Hypothalamus (tissue), 51 donors: ENCODE measurements at regions not wholly inside any gene's neighbourhood (a gene's known extent, or its start where the extent isn't known, plus 50 kb on each side); places are given as distances from the start of the nearest gene placed in this dataset.

ENCODE experiments used
- DNase-seq, 51 donors: peaks; one replicate each; lab custom pipeline; 2025; lab: John Stamatoyannopoulos, UW

DNA sequence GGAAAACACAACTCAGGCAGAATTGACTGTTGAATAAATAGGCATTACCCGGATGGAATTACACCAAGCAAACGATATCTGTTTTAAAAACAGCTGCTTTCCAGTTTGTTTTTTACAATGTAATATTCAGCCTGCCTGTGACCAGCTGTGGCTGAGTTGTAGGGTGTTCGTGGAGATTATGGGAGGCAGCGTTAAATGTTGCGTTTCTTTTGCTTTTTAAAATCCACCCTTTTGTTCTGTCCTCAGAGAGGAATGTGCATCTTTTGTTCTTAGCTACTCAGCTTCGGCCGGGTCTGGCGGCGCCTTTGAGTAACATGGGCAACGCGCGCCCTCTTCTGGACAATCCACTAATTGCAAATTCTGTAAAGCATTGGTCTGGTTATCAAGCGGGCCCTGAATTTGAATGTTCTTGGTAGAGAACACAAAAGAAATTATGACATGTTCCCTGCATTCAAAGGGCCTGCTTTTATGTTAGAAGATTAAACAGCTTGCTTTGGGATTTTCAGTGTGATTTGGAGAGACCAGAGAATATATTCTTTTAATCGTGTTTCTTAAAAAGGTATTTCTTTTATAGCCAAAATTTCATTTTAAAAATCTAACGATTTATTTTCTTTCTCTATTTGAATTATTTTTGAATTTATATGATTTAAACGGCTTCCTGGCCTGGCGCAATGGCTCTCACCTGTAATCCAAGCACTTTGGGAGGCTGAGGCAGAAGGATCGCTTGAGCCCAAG is 76.3 kb upstream of the TRIM2 start:
- peak in 49 of 51 donors; percentile 7 to 96 (median 74) for DNase-seq

DNA sequence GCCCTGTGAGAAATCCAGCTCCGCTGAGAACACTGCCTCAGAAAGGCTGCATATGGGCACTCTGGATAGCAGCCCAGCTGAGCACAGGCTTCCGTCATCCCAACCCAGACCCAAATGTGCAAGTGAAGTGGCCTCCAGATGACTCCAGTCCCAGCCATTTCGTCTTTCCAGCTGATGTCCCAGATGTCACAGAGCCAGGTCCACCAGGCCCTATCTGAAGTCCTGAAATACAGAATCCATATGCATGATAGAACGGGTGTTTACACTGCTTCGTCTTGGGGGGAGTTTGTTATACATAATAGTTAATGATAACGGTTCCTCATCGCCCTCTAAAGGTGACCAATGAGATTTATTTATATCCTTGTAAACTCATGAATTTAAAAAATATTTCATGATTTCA is 72.6 kb upstream of the TRIM2 start:
- peak in 31 of 51 donors; percentile 4 to 76 (median 37) for DNase-seq

DNA sequence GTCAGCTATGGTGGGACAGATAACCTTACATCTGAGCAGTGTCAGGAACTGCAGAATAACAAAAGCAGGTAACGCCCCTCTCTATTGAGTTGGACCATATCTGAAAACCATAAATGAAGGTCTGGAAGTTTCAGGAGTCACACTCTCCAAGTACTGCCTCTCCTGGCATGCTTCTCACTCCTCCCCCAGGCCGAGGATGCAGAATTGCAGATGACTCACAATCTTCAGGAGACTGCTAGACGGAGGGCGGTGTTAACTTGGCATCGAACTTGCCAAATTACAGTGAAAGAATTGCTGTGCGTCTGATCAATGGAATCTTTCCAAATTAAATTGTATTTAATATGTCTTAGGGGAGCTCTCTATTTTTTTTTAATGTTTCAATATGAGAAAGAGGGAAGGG is 67.1 kb upstream of the TRIM2 start:
- DNase-seq = peak in 4 of 51 donors; percentile 6 to 38 (median 19)

GRCh38 chr4:153137677-153138630 is 66.3 kb upstream of the TRIM2 start:
- peak in 2 of 51 donors; percentile 37 to 46 for DNase-seq

GRCh38 chr4:153138736-153139135 is 65.5 kb upstream of the TRIM2 start:
- DNase-seq = peak in 24 of 51 donors; percentile 6 to 84 (median 32)

DNA sequence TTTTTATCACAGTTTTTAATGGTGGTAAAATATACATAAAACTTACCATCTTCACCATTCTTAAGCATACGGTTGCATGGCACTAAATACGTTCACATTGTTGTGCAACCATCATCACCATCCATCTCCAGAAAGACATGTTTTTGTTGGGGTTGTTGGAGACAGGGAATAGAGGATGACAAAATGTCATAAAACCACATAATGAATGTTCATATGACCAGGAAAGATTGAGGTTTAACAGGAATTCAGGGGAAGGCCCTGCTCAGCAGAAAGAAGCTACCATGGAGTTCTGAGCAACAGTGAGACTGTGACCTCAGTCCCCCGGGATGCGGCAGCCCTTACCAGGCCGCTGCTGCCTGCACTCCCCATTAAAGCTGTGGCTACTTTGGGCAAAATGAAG is 63.9 kb upstream of the TRIM2 start:
- DNase-seq = no peak

- DNase-seq = no peak
These were observed 63.0 kb upstream of the TRIM2 start for GRCh38 chr4:153141238-153141637.

- DNase-seq = peak in 49 of 51 donors; percentile 5 to 88 (median 53)
These were observed 61.4 kb upstream of the TRIM2 start for GRCh38 chr4:153142700-153143438.

- peak in 2 of 51 donors; percentile 30 to 47 for DNase-seq
These were observed 60.5 kb upstream of the TRIM2 start for GRCh38 chr4:153143527-153144348.

DNA sequence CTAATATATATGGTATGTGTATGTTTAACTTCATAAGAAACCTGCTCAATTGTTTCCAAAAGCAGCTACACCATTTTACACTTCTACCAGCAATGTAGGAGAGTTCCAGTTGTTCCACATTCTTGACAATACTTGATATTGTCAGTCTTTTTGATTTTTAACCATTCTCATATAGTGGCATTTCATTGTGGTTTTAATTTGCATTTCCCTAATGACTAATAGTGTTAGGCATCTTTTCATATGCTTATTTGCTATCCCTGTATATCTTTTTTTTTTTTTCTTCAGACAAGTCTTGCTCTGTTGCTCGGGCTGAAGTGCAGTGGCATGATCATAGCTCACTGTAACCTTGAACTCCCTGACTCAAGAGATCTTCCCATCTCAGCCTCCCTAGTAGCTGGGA is 58.2 kb upstream of the TRIM2 start:
- no peak for DNase-seq

- DNase-seq = no peak
These were observed 57.3 kb upstream of the TRIM2 start for GRCh38 chr4:153146961-153147360.

- no peak for DNase-seq
These were observed 55.5 kb upstream of the TRIM2 start for GRCh38 chr4:153148791-153149190.

- DNase-seq = peak in 44 of 51 donors; percentile 2 to 82 (median 58)
These were observed 52.4 kb upstream of the TRIM2 start for GRCh38 chr4:153151535-153152455.

DNA sequence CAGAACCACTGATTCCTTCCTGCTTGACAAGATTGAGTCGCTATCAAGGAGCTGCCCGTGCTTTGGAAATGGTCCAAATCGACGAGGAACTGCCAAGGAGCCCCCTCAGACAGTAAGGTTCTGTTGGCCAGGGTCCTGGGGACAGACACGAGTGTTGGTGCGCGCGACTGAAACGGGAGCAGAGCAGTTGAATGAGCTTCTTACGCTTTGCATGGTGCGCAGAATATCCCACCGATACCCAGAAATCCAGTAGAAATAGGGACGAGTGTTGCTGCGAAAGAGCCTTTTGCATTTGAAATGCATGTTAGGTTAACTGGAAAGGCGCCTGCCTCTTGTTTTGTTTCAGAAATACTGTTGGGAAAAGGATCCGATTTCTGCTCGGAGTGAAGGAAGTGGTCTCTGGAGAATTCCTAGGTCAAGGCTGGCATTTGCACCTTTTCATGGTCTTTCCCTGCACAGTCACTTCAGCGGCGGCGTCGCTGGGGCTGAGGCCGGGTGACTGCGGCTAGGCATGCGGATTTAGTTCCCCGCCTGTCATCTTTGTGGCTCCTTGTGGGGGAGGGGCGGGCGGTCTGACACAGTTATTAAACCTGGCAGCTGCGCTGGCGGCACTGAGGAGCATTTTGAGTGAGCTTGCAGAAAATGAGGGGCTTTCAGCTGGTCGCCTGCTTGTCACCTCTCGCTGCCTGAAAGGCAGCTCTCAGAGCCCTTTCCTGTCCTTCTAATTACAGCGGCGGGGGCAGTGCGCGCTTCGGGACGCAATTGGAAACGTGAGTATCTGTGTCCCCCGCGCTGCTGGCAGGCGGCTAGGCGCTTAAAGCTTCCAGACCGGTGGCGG is 51.5 kb upstream of the TRIM2 start:
- DNase-seq = peak in 41 of 51 donors; percentile 11 to 84 (median 61)

DNA sequence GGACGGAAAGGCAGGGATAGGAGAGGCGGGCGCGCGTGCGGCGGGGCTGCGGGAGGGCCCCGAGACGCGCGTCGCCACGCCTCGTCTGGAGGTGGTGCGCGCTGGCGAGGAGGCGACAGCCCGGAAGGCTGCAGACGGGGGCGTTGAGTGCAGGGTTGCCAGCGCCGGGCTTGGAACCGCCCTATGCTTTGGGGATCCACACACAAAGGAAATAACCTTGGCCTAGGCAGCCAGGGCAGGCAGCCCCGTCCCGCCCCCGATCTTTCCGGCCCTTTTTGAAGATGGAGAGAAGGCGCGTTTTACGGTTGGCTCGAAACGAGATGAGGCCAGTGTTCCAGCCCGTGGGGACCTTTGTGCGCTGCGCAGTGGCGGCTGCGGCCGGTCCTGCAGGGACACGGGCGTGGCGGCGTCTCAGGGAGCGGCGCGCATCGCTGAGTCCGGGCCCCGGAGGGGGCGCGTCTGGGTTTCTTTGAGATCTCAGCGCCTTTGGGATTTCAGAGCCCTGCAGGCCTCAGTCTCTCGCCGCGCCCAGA is 50.8 kb upstream of the TRIM2 start:
- peak in 44 of 51 donors; percentile 11 to 84 (median 62) for DNase-seq

- peak in 3 of 51 donors; percentile 5 to 64 (median 23) for DNase-seq
These were observed 50.0 kb upstream of the TRIM2 start for GRCh38 chr4:153154007-153154975.
